ENCODE measurements at regions not wholly inside any gene's neighbourhood (a gene's known extent, or its start where the extent isn't known, plus 50 kb on each side); places are given as distances from the start of the nearest gene placed in this dataset.
"Not testable (repeated sequence)": the region's sequence is repeated elsewhere in the genome, so short reads cannot be mapped to it uniquely, and the experiment has no call there.

DNA sequence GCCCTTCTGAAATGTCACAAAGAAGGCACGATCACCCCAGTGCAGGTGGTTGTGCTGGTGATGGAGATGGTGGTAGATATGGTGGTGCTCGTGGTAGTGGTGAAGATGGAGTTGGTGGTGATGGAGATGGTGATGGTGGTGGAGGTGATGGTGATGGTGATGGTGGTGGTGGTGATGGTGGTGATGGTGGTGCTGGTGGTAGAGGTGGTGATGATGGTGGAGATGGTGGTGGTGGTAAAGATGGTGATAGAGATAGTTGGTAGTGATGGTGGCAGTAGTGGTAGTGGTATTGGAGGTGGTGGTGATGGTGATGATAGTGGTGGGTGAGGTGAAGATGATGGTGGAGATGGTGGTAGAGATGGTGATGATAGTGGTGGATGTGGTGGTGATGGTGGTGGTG, 88.1 kb upstream of the SALL1 start:
- H3K27ac Mint-ChIP-seq (ENCODE audit: unreplicated experiment), result no peak overlapping the region
- H3K27me3 Mint-ChIP-seq (ENCODE audit: low read depth), result no peaks in the 10 kb centered on the region
- no peak for DNase-seq (ENCODE audit: low spot score)
- peaks cover 5% of the 10 kb centered on the region for H3K9me3 Mint-ChIP-seq (ENCODE audit: low read depth)
- H3K36me3 Mint-ChIP-seq (ENCODE audit: low read depth), result no peaks in the 10 kb centered on the region
- TF ChIP-seq, protein P1, sequence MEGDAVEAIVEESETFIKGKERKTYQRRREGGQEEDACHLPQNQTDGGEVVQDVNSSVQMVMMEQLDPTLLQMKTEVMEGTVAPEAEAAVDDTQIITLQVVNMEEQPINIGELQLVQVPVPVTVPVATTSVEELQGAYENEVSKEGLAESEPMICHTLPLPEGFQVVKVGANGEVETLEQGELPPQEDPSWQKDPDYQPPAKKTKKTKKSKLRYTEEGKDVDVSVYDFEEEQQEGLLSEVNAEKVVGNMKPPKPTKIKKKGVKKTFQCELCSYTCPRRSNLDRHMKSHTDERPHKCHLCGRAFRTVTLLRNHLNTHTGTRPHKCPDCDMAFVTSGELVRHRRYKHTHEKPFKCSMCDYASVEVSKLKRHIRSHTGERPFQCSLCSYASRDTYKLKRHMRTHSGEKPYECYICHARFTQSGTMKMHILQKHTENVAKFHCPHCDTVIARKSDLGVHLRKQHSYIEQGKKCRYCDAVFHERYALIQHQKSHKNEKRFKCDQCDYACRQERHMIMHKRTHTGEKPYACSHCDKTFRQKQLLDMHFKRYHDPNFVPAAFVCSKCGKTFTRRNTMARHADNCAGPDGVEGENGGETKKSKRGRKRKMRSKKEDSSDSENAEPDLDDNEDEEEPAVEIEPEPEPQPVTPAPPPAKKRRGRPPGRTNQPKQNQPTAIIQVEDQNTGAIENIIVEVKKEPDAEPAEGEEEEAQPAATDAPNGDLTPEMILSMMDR (IDR thresholded peaks at IDR 0.05), result no peak
- H3K4me1 Mint-ChIP-seq (ENCODE audit: low read depth), result no peaks in the 10 kb centered on the region
- H3K4me3 Mint-ChIP-seq (ENCODE audit: unreplicated experiment), result no peak overlapping the region

DNA sequence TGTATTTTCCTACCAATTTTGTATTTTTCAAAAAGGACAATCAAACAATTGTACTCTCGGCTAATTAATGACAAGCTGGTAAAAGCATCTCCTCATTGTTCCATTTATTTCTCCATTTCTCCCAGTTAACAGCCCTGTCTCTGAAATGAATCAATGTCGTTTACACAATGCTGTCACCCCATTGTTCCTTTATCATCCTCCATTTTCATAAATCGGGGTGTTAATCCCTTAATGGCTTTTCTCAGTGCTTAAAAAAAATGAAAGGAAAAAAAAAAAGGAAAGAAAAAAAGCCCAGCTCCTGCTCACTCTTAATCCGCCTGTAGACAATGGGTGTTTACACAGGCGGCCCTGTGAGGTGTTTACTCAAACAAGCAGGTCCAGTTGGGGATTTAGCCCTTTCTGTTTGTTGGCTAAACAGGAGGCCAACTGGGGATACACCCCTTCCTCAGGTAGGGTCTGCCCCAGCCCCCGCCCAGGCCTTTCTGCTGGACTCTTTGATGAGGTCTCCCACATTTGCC, 86.8 kb upstream of the SALL1 start:
- Mint-ChIP-seq H3K27ac (ENCODE audit: unreplicated experiment) (no peak overlapping the region), H3K27me3 (ENCODE audit: low read depth) (no peaks in the 10 kb centered on the region)
- TF ChIP-seq, protein P1 (IDR thresholded peaks at IDR 0.05), result no peak

DNA sequence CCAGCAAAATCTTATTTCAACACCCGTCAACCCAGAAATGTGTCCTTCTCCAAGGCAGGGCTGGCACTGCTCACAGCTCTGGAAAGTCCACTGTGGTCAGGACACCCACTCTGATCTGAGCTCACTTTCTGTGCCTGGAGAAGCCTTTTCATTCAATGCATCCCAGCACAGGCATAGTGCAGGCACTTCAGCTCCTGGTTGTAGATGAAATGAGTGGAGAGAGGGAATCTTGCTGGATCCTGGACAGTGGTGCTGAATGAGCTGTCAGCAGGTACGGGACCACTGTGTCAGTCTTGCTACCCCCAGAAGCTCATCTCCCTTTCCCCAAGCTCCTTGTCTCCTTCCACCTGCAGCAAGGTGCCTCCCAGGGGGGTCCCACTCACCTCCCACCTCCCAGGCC, 86.1 kb upstream of the SALL1 start:
- Mint-ChIP-seq H3K27ac (ENCODE audit: unreplicated experiment) (no peak overlapping the region), H3K36me3 (ENCODE audit: low read depth) (no peaks in the 10 kb centered on the region), H3K27me3 (ENCODE audit: low read depth) (no peaks in the 10 kb centered on the region), H3K4me3 (ENCODE audit: unreplicated experiment) (no peak overlapping the region), H3K4me1 (ENCODE audit: low read depth) (no peaks in the 10 kb centered on the region), H3K9me3 (ENCODE audit: low read depth) (peaks cover 5% of the 10 kb centered on the region)
- TF ChIP-seq, protein P1 (IDR thresholded peaks at IDR 0.05), result no peak
- DNase-seq (ENCODE audit: low spot score), result no peak

More for the DNA sequence above, 86.8 kb upstream of the SALL1 start:
- H3K9me3 Mint-ChIP-seq (ENCODE audit: low read depth), result peaks cover 5% of the 10 kb centered on the region
- DNase-seq (ENCODE audit: low spot score), result no peak
- no peaks in the 10 kb centered on the region for H3K36me3 Mint-ChIP-seq (ENCODE audit: low read depth)
- no peak overlapping the region for H3K4me3 Mint-ChIP-seq (ENCODE audit: unreplicated experiment)
- no peaks in the 10 kb centered on the region for H3K4me1 Mint-ChIP-seq (ENCODE audit: low read depth)

DNA sequence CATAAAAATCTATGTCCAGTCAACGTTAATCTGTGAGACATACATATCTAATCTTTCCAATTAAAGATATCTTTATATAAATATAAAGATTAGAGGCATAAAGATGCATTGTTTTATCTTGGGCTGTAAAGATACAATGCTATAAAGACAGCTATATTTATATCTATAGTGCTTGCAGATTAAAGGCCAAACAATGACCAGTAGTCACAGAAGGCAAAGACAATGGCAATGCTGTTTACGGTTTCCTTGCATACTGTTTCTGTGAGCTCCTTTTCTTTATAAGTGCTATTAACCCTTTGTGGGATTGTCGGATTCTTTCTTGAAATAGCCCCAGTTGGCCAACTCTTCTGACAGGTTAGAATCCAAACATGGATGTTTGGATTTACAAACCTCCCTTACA, 85.5 kb upstream of the SALL1 start:
- no peak overlapping the region for H3K27ac Mint-ChIP-seq (ENCODE audit: unreplicated experiment)
- no peak for DNase-seq (ENCODE audit: low spot score)
- TF ChIP-seq, protein P1 (IDR thresholded peaks at IDR 0.05), result no peak
- no peak overlapping the region for H3K4me3 Mint-ChIP-seq (ENCODE audit: unreplicated experiment)
- no peaks in the 10 kb centered on the region for H3K36me3 Mint-ChIP-seq (ENCODE audit: low read depth)
- peaks cover 5% of the 10 kb centered on the region for H3K9me3 Mint-ChIP-seq (ENCODE audit: low read depth)
- no peaks in the 10 kb centered on the region for H3K4me1 Mint-ChIP-seq (ENCODE audit: low read depth)
- no peaks in the 10 kb centered on the region for H3K27me3 Mint-ChIP-seq (ENCODE audit: low read depth)

DNA sequence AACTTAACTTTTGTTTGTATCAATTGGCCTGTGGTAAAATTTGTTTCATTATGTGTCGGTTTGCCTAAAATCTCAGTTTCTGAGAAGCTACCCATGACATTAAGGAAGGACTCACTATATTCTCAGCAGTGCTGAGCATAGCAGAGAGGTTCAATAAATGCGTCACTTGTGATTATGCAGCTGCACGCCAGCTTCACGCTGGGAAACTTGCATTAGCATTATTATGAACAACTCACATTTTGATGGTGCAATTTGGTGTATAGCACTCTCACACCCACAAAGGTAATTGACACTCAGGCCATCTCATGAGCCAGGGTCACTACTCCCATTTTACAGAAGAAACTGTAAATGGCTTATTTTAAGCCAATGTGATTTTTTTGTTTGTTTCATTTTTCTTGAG, 80.6 kb upstream of the SALL1 start:
- no peaks in the 10 kb centered on the region for H3K36me3 Mint-ChIP-seq (ENCODE audit: low read depth)
- H3K27me3 Mint-ChIP-seq (ENCODE audit: low read depth), result no peaks in the 10 kb centered on the region
- no peak overlapping the region for H3K4me3 Mint-ChIP-seq (ENCODE audit: unreplicated experiment)
- no peaks in the 10 kb centered on the region for H3K4me1 Mint-ChIP-seq (ENCODE audit: low read depth)
- no peak overlapping the region for H3K27ac Mint-ChIP-seq (ENCODE audit: unreplicated experiment)
- DNase-seq (ENCODE audit: low spot score), result no peak
- H3K9me3 Mint-ChIP-seq (ENCODE audit: low read depth), result no peaks in the 10 kb centered on the region
- TF ChIP-seq, protein P1 (IDR thresholded peaks at IDR 0.05), result no peak

DNA sequence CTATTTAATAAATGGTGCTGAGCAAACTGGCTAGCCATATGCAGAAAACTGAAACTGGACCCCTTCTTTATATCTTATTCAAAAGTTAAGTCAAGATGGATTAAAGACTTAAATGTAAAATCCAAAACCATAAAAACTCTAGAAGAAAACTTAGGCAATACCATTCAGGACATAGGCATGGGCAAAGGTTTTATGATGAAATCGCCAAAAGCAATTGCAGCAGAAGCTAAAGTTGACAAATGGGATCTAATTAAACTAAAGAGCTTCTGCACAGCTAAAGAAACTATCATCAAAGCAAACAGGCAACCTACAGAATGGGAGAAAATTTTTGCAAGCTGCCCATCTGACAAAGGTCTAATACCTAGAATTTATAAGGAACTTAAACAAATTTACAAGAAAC, 79.0 kb upstream of the SALL1 start:
- not testable (repeated sequence) for H3K27ac Mint-ChIP-seq (ENCODE audit: unreplicated experiment); DNase-seq (ENCODE audit: low spot score); H3K27me3 Mint-ChIP-seq (ENCODE audit: low read depth); H3K36me3 Mint-ChIP-seq (ENCODE audit: low read depth); H3K4me3 Mint-ChIP-seq (ENCODE audit: unreplicated experiment); H3K9me3 Mint-ChIP-seq (ENCODE audit: low read depth); H3K4me1 Mint-ChIP-seq (ENCODE audit: low read depth)

All from chondrocyte (in vitro differentiated cells).